ENCODE measurements at regions not wholly inside any gene's neighbourhood (a gene's known extent, or its start where the extent isn't known, plus 50 kb on each side); places are given as distances from the start of the nearest gene placed in this dataset.

DNA sequence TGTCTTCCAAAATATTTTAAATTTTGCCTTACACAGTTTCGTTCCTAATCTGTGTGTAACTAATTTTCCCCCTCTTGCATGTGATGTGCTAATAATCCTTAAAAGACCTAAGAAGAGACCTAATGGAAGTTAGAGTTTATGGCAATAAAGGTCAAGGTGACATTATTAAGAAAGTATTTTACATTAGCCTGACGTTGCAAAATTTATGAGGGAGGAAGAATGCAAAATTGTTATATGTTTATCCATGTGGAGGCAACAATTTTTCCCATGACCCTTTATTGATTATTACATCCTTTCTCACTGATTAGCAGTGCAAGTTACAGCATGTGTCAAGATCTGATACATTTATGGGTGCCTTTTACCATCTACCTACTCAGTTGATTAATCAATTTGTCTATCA lies 373.8 kb upstream of the ROBO1 start:
- no peak for DNase-seq

DNA sequence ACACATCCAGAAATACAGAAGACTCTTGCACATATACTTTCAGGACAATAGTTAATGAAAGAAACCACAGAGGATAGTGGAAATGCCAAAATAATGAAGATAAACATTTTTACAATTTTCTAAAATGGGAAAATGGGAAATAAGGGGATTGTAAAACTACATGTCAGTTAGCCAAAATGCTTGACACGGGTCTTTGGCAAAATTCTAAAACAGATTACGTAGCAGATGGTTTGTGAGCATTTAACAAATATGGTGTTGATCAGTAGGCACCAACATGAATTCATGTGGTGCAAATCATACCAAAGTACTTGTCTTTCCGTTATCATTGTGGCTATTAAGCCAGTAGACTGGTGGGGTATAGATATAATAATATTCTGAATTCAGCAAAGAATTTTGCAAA lies 348.5 kb upstream of the ROBO1 start:
- no peak for DNase-seq

DNA sequence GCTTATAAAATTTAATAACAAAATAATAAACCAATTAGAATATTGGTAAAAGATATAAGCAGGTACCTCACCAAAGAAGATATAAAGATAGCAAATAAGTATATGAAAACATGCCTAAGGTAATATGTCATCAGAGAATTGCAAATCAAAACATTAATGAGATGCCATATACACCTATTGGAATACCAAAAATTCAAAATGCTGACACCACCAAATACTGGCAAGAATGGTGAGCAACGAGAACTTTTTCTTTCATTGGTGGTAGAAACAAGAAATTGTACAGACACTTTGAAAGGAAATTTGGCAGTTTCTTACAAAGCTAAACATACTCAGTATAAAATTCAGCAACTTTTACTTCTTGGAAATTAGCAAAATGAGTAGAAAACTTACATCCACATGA lies 346.9 kb upstream of the ROBO1 start:
- DNase-seq = no peak

DNA sequence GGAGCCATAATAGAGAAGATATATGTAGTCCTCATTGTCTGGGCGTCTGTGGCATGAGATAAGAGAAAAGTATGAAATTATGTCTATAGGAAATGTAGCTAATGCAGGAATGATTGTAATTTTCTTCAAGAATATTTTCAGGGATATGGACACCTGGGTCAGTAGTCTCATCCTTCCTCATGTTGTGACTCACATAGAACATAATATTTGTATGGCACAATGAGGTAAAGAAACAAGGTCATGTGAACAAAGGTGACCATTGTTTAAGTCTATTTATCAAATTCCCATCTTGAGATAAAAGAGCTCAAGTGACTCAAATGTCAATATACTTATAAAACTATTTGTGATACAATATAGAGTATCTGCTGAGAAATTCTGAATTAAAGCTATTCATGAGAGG lies 345.5 kb upstream of the ROBO1 start:
- no peak for DNase-seq

DNA sequence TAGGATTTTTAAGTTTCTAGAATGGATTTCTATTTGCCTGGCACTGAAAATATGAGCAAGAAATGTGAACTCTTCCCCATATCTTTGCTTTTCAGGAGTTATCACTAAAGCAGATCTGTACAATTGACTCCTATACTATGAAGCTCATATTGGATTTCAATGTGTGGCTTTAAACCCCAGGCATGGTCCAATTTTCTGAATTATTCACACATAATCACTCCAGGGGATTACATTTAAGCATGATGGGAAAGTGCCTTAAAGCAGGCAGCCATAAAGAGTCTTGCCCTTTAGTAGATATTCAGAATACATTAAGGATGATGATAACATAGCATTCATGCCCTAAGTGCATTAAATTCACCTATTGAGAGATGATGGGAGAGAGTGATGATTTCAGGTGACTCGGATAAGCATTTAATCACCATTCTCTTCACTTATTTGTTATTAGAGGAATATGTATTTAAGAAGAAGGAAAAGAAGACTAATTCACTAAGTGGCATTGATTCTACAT lies 331.8 kb upstream of the ROBO1 start:
- DNase-seq = no peak

DNA sequence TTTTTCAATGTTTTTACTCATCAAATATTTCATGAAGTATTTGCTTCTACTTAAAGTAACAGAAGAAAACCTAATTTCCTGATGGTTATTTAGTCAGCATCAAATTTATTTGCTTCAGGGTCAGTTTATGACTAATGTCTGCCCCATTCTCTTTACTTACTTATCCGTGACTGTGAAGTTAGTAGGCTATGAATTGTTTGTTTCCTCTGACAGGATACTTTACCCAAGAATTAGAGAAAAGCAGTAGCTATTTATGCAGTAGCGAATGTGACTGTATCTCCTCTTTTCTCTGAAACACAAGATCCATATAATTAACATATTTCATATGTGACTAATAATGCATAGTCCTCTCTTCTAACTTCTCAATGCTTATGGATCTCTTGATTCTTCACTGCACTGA lies 329.9 kb upstream of the ROBO1 start:
- DNase-seq = no peak

DNA sequence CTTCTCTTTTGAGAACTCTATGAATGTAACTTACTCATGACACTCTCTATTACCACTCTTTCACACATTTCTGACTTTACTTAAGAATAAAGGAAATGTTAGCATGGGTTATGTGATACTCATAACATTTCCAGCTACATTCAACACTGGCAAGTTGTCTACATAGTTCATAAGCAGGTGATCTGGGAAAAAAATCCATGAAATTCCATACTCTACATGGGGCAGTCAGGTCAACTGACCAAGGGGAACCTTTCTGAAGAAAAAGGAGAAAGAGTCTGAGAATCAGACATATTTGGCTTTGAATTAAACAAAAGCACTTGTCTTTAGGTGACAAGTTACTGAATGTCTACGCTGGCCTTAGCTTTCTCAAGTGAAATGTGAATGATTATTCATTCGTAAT lies 329.1 kb upstream of the ROBO1 start:
- DNase-seq = no peak

DNA sequence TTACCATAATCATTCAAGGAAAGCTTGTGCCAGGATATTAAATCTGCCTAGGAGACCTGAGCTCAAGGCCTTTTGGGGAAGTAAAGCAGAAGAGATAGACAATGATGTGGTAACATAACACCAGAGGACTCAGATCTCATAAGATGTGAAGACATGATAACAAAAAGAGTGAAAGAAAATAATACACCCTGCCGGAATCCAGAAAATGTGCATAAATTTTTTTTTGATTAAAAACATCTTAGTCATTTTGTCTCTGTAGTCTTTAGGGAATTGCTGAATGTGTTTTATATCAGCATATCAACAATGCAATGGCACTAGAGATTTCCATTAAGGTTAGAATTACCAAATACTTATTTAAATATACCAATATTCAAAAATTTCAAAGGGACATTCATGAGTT lies 326.8 kb upstream of the ROBO1 start:
- no peak for DNase-seq

DNA sequence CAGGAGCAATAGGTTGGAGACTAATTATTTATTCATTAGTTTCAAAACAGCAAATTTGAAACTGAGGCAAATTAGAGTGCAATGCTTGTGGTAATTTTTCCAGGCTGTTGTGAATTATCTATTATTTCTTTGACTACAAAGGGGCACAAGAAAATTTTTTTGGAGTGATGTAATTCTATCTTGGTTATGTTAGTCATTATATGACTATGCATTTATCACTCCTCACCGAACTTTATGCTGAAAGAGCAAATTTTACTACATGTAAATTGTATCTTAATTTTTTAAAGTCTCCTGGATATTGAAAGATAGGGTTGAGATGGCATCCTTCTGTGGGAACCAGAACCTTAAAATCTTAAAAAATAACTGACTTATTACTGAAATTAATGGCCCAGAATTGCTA lies 320.0 kb upstream of the ROBO1 start:
- DNase-seq = no peak

DNA sequence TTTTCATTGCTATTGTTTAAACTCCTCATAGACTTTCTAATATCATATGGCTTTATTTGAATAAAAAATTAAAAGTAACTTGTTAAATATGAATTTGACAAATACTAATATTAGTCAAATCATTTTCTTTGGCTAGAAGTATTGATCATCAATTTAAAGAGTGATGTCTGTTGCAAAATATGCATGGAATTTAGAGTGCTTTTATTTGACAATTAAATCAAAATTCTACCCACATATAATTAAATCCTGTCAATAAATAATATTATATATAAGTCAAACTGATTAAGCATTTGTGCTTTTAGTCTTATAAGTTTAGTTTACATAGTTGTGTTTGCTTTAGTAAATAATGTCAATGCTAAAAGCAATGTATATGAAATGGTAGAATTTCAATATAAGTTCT lies 318.6 kb upstream of the ROBO1 start:
- DNase-seq = no peak

DNA sequence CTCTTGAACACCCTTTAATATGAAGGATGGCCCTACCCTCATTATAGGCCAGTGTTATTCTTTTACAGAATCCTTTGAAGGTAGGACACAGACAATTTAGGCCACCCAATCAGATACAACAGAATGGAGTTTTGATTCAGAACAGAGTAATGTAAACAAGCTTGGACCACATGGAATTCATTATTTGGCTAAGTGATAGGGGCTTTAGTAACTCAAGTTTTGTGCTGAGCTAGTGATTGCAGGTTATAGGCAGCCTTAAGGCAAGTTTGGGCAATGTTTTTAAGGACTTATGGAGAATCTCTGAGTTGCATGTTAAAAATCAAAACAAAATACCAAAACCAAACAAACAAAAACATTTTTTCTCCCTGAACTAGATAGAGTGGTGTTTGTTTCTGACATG lies 312.1 kb upstream of the ROBO1 start:
- DNase-seq = no peak

DNA sequence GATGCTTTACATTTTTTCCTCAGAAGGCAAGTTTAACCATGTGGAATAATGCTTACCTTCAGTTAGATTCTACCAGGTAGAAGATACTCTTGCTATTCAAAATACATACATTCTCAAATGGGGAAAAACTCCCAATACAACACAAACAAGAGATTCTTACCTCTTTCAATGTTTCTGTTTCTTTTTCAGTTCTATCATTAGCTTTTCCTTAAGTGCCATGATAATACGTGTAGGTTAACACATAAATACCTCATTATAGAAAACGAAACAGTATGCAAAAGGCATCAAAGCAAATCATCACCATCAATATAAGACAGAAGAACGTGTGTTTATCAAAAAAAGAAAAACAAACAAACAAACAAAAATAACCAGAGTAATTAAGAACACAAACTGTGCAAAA lies 300.7 kb upstream of the ROBO1 start:
- DNase-seq = no peak

DNA sequence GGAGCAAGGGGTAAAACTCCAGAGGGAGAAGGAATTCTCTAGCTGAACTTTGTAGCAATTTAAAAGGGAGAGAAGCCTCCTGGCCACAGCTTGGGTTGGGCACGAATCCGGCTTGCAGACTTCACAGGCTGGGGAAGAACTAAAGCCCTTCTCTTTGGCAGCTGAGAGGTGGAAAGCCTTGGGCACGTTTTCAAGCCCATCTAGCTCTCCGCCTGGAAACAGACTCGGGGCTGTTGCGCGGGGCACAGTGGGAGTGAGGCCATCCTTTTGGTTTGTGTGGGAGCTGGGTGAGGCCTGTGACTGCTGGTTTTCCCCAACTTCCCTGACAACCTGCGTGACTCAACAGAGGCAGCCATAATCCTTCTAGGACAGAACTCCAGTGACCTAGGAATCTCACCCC lies 295.7 kb upstream of the ROBO1 start:
- no peak for DNase-seq

DNA sequence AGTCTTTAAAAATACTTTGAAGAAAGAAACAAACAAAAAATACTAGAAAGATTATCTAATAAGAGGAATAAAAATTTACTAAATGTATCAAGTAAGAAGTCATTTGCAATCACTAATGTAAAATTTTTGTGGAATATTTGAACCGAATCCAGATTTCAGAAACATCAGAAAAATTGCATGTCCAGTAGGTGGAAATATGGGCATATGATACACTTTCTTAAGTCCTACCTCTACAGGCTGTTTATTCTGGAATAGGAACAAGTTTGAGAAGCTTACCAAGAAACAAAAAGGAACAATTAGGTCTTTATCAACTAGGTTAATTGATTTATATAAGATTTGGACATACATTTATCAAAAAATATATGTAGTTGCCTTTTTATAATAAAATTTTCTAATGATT lies 292.9 kb upstream of the ROBO1 start:
- no peak for DNase-seq

DNA sequence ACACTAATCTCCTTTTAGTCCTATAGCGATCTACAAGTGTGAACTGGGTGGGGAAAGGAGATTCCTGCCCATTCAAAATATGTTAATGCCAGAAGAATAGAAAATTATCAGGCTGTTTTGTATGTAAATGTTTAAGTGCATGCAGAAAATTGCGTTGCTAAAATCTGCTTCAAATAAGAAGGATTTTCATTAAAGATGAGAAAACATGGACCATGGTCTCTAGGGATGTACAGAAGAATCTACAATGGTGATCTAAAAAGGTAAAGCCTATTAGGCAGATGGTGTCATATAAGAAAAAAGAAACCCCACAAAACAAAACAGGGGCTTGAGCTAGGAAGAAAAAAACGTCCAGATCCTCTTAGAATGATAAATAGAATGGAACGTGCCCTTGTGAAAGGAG lies 287.5 kb upstream of the ROBO1 start:
- DNase-seq = no peak

DNA sequence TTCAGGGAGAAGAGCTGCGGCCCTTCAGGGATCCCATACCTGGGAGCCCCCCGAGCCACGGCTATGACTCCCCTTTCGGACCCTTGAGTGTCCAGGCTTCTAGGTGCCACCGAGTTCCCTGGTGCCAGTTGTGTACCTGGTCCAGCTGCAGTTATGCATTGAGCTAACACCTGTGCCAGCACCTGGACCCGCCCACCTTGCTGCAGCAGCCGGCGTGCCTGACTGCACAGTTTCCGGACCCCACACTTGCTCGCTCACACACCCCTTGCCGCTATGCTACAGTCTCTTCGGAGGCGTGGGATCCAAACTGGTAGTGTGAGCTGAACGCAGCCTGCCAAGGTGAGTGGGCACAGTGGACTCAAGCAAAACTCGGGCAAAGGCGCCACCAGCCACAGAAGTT lies 284.5 kb upstream of the ROBO1 start:
- no peak for DNase-seq

DNA sequence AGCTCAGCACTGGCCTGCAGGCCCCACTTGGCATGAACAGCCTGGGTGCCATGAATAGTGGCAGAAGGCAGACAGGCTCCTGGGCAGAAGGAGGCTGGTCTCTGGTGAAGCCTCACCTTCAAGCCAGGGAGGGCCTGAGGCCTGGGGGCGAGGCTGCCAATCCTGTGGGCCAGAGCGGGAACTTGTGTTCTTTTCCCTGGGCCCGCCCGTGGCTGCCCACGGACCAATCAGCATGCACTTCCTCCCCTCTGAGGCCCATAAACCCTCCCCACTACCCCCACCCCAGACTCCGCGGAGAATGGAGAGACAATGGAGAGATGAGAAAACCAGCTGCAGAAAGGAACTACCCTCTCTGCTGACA lies 283.8 kb upstream of the ROBO1 start:
- no peak for DNase-seq

DNA sequence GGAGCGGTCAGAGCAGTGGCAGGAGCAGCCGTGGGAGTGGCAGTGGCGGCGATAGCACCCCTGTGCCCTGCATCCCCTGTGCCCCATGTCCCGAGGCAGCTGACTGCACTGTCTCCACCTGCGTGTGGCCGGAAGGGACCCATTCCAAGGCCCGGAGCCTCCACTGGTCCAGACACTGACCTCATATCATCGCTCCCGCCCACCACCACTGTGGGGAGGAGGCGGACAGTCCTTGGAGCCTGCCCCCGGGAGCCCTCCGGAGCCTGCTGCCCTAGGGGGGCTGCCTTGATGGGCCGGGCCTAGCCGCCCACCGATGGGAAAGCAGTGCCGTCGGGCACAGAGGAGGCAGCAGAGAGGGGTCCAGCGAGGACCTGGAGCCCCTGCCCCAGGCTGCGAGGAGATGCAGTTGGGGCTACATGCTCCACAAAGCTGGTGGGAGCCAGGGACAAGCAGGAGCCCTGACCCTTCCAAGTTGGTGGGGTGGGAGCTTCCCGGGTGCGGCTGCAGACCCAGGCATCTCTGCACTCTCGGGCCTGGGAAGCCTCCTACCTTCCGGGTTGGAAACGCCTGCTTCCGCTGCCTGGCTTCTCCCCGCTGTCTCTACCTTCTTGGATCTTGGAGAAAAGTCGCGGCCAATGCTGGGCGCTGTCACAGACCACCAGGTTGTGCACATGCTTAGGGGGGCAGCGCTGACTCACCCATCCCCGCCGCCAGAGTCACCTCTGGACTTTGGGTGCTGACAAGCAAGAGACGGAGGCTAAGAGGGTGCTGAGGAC lies 283.2 kb upstream of the ROBO1 start:
- DNase-seq = no peak

DNA sequence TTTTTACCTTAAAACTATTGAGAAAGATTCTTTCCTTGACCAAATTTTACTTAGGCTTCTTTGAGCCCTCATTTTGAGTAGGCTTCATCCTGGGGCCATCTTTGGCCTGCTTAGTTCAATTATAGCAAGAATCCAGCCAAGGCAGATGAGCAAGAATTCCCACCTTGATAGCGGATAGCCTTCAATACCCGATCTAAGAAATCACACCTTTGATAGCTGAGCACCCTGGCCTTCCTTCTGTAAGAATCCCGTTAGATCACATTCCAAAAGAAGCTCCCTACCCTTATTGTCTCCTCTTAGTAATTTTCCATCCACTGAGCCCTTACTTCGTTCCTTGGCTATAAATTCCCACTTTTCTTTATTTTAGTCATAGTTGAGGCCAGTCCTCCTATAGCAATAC lies 275.4 kb upstream of the ROBO1 start:
- no peak for DNase-seq

DNA sequence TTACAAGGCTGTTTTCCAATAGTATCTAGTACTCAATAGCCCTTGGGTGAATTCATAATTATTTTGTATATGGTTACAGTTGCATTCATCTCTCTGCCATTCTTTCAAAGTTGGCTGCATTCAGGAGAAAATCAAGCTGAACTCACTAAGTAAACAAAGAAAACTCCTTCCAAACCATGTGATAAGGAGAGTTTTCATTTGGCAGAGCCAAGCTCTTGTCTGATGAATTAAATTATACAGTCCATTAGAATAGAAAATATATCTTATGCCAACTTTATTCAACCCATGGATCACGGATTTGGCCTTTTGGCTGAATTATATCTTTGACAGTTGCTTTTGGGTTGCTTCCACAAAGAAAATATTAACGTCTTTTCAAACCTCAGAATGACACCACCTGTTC lies 272.3 kb upstream of the ROBO1 start:
- DNase-seq = no peak

DNA sequence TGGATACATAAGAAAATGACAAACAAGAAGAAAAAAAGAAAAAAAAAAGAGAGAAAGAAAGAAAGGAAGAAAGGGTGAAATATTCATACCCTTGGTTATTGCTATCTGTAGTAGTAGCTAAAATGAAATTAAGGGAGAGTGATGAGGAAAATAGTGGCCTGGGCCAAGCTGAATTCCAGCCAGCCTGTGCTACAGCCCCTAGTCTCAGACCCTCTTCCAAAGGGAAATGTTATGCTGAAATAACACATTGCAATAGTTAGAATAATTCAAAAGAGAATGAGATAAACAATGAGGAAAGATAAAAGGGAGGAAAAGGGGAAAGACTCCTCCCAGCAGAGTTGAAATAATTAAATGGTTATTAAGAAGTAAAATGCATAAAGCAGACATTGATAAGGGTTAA lies 268.4 kb upstream of the ROBO1 start:
- DNase-seq = no peak

DNA sequence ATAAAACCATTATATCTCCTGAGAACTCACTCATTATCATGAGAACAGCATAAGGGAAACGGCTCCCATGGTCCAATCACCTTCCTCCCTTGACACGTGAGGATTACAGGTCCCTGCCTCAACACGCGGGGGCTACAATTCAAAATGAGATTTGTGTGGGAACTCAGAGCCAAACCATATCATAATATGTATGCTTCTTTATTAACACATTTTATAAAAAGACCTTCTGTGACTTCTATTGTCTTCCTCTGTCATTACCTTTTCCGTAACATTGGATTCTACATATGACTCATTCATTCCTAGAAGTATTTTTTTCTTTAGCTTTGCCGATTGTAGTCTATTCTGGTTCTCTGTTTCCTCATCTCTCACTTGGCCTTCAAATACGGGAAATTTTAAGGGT lies 267.2 kb upstream of the ROBO1 start:
- DNase-seq = no peak

DNA sequence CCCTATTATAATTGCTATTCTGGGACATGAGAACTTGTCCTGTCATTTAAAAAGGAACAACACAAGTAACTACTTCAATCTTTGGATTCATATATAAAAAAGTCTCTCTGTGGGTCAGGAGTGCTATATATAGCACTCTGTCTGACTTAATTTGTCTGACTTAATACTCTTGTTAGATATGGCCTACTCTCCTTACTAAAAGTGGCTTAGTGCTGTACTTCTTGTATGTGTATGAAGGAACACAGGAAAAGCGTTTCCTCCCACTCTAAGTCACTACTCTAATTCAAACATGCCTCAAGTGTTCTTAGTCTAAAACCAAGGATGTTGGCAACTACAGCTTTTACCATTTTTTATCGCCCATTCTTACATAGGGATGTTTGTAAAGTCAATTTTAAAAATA lies 255.2 kb upstream of the ROBO1 start:
- DNase-seq = no peak

DNA sequence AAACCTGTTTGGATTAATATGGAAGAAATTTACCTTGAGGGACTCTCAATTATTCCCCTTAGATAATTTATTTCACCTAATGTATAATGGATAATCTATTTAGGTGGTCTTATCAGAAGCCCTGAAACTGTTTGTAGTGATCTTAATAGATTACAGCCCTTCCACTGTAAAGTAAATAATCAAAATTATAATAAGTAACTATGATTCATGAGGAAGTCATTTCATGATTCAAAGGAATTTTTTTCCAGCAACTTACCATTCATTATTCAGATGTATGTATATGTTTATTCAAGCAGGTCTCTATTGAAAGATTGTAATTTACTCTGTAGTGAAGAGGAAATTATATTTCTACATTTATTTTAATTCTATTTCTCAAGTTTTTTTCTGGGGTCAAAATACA lies 250.6 kb upstream of the ROBO1 start:
- DNase-seq = no peak

DNA sequence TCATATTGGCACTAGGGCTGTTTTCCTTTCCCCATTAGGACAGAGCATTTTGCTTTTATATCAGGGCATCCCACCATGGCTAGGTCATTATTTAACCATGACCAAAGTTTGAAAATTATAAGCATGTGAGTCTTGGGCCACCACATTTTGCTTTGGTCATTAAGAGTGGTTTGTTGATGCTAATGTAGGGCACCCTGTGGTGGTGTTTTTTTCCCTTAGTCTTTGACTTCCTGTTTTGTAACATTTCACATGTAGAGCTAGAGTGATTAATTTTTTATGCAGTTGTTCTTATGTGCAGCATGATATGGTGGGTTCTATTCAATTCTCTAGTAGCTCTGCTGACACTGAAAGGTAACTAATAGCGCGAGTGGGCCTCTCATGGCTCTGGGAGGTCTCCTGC lies 249.6 kb upstream of the ROBO1 start:
- DNase-seq = no peak

DNA sequence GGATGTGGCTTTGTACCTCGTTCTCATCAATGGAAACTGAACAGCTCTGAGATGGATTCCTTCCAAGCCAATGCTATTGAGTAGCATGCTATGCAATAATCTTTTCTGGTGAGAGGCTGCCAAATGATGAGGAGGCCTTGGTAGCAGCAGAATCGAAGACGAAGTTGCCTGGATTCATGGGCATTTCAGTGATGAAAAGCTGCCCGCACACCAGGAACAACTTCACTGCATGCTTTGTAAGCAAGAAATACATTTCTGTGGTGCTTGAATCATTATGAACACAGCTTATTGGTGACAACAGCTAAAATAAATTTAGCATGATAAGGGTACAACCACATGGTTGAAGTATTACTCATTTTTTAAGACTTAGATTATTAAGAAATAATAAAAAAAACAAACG lies 246.8 kb upstream of the ROBO1 start:
- no peak for DNase-seq
